Iris pigment epithelial cell (primary cell): ENCODE measurements at regions not wholly inside any gene's neighbourhood (a gene's known extent, or its start where the extent isn't known, plus 50 kb on each side); places are given as distances from the start of the nearest gene placed in this dataset.

Experiments used
- DNase-seq: peaks from one replicate; pipeline ENCODE4 v3.0.0-alpha.2; 2011; ENCODE audit warnings: low read depth

DNA sequence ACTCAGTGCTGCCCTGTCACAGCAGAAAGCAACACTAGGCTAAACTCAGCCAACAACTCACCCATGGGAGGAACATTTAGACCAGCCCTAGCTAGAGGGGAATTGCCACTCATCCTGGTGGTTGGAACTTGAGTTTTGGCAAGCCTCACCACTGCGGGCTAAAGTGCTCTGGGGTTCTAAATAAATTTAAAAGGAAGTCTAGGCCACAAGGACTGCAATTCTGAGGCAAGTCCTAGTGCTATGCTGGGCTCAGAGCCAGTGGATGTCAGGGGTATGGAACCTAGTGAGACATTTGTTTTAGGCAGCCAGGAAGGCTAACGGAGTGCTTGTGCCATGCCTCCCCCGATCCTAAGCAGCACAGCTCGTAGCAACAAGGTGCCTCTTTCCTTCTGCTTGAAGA is 78.0 kb downstream of the RGS13 start:
- no peak for DNase-seq

DNA sequence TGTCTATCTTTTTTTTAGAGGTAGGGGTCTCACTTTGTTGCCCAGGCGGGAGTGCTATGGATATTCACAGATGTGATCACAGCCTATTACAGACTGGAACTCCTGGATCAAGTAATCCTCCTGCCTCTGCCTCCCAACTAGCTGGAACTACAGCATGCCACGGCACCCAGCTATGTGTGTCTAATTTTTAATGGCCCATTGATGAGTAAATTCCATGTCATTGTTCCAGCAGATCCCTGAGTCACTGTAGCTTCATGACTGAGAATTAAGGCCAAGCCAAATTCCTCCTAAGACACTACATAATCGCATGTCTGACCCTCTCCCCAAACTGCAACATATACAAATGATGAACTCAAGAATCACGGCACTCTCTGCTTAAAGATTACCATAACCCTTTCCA is 84.2 kb upstream of the RGS2 start:
- no peak for DNase-seq

DNA sequence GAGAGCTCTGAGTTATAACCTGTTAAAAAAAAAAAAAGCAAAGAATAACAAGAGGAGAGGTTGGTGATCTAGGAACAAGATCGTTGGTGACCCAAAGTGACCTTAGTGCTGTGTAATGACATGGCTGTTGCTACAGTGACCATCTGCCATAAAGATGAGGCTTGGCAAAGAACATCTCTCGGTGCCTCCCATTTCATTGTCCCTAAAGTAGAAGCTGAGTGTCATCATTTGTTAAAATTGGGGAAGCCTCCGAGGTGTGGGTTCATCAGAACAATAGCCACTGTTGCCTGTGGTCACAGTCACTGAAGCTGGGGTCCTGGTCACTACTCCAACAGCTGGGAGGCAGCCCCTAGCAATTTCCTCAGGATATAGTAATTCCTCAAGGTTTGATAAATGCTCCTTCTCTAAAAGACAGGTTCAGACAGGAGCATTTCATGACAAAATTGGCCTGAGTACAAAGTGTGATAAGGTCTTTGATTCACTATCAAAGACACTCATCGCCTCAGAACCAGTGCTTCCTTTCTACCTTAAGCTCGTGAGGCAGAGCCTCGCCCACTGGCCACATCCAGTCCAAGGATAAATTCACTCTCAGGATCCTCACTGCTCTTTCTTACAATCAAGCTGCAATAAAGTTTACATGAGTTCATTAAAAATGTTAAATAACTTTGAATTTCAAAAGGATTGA is 81.9 kb upstream of the RGS2 start:
- no peak for DNase-seq

DNA sequence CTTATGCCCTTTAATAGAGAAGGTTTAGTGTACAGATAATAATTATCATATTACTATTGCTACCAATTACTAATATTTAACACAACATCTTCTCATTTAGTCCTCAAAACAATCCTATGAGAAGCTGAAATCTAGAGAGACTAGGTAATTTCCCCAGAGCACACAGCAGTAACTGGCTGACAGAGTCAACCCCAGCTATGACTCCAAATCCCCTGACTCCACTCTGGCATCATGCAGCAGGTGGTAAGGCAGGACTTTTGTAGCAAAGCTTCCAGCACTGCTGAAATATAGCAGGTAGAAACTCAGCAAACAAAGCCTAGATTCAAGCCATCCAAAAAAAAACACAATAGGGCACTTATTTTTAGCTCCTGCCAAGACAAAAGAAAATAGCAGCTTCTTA is 79.3 kb upstream of the RGS2 start:
- no peak for DNase-seq

DNA sequence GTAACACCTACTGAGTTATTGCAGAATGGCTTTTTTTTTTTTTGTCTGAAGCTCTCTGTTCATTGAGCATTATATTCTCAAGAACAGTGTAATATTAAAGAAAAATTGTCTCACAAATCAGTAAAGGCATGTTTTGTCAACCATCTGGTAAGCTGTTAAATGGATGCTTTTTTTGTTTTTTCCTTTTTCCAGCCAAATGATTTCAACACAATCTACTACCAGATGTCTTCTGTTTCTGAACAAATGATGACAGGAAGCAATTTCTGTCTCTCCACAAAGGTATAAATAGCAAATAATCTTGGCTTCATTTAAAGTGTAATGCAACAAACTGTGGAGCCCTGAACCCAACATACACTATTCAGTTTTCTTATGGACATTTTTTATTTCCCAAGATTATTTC is 78.6 kb upstream of the RGS2 start:
- DNase-seq = peak; percentile 15

DNA sequence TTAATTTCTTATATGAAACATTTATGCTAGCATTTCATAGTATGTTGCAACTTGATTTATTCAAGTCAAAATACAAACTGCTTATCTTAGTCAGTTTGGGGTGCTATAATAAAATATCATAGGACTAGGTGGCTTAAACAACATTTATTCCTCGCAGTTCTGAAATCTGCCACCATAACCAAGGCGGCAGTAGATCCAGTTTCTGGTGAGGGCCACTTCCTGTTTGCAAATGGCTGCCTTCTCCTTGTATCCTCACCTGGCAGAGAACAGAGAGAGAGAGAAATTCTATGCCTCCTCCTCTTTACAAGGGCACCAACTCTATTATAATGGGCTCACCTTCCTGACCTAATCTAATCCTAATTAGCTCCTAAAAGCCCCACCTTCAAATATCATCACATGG is 76.1 kb upstream of the RGS2 start:
- DNase-seq = no peak

DNA sequence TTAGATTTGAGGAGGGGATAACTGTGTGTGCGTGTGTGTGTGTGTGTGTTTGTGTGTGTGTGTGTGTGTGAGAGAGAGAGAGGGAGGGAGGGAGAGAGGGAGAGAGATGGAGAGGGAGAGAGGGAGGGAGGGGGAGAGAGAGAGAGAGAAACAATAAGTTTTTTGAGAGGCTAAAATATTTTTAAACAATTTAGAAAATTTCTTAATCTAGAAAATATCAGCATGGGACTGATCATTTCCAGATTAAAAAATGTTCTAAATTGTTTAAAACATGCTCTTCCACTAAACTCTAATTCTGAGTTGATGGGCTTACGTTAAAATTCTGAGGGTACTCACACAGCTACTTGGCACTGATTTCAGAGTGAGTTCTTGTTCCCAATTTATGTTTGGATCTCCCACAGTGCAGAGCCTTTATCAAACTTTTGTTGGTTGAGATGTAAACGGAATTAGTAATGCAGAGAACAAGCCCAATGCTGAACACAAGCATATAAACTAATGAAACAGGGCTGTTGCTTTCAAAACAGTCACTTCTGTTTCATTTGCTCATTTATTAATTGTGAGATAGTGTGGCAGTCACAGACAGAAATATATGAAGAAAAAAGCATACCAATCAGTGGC is 73.4 kb upstream of the RGS2 start:
- no peak for DNase-seq

DNA sequence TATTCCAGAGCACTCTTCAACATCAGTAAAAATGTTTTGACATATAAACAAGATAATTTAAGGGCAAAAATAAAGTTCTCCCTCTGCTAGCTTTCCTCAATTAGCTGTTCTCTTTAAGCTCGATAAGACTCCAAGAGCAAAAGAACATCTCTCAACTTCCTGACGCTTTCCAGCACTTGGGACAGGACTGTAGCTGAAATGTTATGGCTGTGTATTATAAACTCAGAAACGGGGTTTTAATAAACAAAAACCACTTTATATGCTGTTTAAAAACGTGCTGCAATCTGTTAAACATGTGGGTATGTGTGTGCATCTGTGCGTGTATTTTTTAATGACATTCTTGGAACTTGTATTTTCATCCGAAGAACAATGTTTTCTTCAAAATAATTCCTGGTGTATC is 71.5 kb upstream of the RGS2 start:
- DNase-seq = no peak

DNA sequence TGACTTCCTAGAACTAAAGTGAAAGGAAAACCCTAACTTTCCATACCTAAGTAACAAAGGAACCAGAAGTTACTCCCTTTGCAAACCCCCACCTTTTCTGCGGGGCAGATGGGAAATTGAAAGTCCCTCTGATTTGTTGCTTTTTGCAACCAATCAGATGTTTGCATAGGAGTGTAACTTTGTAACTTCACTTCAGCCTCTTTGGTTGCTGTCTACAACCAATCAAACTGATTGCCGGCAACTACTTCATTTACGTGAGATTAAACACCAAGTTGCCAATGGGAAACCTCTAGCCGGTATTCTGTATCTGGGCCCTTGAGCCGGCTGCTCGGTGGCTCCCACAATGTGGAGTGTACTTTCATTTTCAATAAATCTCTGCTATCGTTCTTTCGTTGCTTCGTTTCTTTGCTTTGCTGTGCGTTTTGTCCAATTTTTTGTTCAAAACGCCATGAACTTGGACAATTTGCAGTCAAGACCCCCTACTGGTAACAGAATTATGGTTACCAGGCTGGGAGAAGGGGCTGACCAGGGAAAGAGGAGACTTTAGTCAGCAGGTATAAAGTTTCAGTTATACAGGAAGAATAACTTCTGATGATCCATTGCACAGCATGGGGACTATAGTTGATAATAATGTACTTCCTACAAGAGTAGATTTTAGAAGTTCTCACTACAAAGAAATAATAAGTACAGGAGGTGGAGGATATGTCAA is 69.2 kb upstream of the RGS2 start:
- DNase-seq = no peak

DNA sequence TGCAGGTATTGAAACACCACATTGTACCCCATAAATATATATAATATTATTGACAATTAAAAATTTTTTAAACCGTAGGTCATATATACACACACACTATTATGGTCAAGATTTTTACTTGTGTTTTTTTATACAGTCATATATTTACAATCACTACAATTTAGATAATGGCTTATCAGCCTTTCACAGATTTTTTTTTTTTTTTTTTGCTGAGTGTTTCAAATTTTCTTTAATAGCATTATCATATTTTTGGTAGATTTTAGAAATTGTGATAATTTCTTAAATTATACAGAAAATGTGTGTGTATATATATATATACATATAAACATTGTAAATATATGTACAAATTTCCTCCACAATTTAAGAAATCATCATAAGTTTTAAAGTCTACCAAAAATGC is 68.6 kb upstream of the RGS2 start:
- DNase-seq = no peak

DNA sequence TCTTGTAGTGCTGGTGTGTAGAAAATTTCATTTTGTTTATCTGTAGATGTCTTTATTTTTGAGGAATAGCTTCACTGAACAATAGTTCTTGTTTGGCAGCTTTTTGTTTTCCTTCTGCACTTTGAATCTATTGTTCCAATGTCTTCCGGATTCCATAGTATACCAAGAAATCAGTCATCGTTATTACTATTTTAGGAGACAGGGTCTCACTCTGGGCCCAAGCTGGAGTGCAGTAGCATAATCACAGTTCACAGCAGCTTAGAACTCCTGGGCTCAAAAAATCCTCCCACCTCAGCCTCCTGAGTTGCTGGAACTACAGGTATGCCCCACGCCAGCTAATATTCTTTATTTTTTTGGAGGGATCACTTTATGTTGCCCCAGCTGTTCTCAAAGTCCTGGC is 67.7 kb upstream of the RGS2 start:
- no peak for DNase-seq

DNA sequence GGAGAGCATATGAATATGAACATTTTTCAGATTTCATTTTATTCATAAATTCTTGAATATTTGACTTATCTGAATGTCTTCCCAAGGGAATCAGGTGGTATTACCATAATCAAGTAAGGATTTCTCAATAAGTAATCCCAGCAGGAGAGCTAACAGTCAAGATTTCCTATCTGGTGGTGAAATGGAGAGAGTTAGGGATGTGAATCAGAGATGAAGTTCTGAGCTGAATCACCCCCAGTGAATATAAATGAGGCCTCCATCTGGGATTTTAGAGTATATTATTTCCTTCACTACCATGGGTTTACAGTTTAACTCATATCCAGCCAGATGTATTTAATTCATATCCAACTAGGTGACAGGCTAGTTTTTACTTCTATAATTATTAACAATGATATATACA is 61.5 kb upstream of the RGS2 start:
- DNase-seq = peak; percentile 78

DNA sequence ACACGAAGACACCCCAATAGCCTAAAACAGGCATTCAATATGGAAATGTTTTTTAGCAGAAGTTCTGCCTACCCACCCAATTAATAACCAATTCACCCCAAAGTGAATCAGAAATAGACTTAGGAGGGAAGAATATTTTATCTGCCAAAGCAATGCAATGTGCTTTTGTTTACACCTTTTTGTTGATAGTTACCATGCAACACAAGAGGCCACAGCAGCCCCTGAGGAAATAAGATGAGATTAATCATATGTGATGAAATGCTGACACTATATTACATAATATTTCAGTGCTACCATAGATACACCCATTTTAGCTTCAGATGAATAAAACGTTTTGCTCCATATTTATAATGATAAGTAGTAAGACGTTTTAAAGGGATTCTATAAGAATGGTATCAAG is 60.9 kb upstream of the RGS2 start:
- DNase-seq = peak; percentile 52

DNA sequence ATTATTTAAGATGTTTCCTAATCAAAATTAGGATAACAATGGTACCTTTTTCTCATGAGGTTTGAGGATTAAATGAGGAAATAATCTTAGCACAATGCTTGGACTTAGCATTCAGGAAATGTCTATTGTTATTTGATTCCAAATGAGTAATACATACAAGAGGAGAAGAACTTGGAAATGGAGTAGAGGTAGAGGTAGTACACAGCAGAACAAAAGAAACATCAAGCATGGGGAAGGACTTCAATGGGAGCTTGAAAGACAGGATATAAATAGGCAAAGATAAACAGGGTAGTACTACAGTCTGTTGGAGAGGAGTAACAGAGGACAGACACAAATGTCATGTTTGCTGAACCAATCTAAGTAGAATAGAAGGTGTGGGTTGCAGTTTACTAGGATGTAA is 59.5 kb upstream of the RGS2 start:
- DNase-seq = no peak

DNA sequence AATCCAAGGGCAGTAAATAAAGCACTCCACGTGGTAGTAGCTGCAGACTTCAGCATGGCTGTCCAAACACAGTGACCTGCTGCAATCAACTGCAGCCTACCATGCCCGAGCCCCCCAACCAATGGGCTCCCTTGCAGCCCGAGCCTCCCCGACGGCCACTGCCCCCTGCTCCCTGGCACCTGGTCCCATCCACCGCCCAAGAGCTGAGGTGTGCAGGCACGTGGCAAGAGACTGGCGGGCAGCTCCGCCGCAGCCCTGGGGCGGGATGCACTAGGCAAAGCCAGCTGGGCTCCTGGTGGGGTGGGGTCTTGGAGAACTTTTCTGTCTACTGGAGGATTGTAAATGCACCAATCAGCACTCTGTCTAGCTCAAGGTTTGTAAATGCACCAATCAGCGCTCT is 57.6 kb upstream of the RGS2 start:
- DNase-seq = no peak

DNA sequence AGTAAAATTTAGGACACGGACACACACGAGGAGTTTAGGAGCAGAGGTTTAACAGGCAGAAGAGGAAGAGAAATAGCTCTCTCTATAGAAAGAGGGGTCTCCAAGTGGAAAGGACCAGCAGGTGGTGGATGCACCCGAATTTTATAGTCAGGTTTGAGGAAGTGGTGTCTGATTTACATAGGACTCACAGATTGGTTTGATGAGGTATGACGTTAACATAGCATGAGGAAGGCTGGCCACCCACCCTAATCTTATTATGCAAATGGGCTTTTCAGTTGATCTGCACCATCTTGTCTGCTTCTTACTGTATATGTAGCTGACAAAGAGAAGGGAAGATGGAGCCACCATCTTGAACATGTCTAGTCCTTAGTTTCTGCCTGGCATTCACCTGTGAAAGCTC is 52.5 kb upstream of the RGS2 start:
- DNase-seq = no peak

DNA sequence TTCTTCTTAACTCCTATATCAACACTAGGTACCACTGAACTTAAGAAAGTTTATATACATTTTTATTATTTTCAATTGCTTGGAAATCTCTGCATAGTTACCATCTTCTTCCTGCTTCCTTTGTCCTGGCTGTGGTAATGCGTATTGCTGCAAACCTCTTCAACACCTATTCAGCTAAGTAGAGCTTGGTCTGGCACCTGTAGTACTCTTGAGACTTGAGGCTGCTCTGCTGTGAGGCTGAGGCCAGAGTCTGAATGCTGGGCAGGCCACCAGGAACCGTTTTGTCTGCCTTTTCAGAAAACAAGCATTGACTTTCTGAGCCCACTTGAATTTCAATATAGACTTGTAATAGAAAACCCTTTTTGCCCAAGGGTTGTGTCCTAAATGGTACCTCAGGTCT is 52.0 kb upstream of the RGS2 start:
- DNase-seq = no peak

DNA sequence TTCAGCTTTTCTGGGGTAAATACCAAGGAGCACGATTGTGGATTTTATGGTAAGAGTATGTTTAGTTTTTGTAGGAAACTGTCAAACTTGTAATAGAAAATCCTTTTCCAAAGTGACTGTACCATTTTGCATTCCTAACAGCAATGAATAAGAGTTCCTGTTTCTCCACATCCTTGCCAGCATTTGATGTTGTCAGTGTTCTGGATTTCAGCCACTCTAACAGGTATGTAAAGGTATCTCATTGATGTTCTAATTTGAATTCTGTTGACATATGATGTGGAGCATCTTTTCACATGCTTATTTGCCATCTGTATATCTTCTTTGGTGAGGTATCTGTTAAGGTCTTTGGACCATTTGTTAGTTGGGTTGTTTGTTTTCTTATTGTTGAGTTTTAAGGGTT is 50.3 kb upstream of the RGS2 start:
- DNase-seq = no peak
